ENCODE measurements at regions not wholly inside any gene's neighbourhood (a gene's known extent, or its start where the extent isn't known, plus 50 kb on each side); places are given as distances from the start of the nearest gene placed in this dataset.
"Not testable (repeated sequence)": the region's sequence is repeated elsewhere in the genome, so short reads cannot be mapped to it uniquely, and the experiment has no call there.

DNA sequence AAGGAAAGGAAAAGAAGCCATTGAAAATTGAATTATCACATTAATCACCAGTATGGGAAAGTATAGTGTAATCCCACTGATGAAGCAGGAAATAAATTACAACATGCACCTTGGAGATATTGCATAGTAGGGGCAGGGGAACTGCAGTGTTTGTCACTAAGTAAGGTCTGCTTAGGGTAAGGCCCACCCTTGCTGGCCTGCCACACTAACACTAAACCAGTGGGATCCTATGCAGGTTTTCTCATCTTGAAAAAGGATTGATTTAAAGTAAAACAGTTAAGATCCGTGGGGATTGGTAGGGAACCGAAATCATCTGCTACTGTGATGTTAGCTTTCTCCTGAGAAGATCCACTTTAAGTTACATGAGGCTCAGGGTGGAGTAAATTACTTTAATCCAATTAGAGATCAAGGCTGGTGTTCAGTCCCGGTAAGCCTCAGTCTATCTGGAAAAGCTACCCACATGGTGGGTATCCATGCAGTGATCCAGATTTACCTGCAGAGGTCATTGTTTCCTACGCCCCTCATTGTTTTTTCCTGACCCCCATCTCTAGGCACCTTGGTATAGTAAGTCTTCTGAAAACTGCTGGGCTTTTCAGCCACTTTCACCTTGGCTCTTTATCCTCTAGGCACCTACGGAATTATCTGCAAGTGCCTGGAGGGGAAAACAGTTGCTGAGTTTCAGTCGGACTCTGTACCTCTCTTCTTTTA lies 1014.9 kb upstream of the ATXN8OS start:
- no peak for DNase-seq

DNA sequence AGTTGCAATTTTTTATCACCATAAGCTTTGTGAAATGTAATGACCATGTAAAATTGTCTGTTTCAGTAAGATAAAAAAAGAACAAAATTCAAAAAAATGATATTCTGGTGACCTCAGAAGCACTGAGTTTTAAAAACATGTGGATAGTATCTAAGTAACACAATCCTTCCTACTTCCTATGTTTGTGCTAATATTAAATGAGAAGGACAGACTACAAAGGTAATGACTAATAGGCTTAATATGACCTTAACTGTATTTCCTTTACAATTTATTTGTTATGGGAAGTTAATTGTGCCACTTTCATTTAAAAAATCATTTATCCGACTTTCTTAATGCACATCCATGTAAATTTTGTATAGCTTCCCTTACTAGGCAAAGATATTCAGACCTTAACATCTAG lies 1030.4 kb upstream of the ATXN8OS start:
- no peak for DNase-seq

DNA sequence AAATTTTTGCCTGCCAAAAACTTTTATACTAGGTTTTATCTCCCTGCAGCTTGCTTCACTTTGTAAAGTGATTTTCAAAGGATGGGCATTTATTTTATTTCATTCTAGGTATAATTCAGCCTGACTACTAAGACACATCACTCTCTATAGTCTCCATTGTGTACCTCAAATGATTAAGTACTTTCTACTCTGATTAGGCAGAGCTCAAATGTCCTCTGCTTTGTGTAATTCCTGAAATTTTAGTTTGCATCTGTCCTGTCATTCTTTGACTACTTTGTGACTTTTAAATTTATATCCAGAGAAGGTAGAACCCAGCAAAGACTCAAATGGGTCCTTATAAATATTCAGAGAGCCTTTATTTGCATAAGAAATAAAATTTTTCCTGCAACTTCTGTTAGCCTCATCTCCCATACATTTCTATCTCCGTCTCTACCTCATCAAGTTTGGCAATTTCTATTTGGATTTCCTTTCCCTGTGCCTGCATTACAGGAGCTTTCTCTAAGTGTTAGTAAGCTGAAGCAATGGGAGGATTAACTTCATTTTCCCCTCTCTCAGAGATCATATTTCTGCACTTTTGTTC lies 1038.0 kb upstream of the ATXN8OS start:
- DNase-seq: no peak

DNA sequence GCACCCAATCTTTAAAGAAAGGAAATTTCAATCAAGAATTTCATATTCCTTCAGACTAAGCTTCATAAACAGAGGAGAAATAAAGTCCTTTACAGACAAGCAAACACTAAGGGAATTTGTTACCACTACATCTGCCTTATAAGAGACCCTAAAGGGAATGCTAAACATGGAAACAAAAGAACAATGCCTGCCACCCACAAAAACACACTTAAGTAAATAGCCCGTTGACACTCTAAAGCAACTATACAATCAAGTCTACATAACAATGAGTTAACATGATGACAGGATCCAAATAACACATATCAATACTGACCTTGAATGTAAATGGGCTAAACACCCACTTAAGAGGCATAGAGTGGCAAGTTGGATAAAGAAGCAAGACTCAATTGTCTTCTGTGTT lies 1056.9 kb upstream of the ATXN8OS start:
- no peak for DNase-seq

DNA sequence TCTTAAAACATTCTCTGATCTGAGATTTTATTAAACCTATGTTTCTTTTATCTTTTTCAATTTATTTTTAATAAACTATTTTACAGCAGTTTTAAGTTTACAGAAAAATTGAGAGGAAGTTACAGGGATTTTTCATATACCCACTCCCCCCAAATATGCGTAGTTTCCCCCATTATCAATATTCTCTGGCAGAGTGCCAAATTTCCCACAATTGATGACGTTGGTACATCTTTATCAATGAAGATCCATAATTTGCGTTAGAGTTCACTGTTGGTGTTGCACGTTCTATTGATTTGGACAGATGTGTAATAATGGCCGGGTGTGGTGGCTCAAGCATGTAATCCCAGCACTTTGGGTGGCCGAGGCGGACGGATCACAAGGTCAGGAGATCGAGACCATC lies 1063.0 kb upstream of the ATXN8OS start:
- DNase-seq: no peak

DNA sequence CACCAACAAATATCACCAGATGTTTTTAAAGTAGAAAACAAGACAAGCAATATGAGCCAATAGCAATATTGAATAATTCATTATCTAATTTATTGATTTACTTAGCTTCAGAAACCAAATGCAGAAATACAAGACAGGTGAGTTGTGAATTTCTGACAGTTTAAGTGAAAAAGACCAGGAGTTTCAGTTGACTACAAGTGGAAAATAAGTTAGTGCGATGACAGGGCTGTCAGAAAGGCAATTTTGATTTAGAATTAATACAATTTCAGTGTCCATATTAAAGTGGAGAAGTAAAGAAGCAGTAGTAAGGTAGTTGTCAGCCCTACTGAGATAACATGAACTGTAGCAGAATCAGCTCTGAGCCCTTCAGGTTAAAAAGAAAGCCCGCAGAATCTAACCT lies 1066.7 kb upstream of the ATXN8OS start:
- no peak for DNase-seq

DNA sequence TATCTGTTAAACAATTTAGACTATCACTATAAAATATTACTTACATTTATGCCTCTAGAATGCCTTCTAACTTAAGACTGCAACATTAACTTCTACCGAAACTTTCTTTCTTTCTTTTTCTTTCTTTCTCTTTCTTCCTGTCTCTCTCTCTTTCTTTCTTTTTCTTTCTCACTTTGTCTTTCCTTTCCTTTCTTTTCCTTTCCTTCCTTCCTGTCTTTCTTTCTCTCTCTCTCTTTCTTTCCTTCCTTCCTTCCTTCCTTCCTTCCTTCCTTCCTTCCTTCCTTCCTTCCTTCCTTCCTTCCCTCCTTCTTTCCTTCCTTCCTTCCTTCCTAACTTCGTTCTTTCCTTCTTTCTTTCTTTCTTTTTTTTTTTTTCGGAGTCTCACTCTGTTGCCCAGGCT lies 1071.9 kb upstream of the ATXN8OS start:
- DNase-seq: no peak

DNA sequence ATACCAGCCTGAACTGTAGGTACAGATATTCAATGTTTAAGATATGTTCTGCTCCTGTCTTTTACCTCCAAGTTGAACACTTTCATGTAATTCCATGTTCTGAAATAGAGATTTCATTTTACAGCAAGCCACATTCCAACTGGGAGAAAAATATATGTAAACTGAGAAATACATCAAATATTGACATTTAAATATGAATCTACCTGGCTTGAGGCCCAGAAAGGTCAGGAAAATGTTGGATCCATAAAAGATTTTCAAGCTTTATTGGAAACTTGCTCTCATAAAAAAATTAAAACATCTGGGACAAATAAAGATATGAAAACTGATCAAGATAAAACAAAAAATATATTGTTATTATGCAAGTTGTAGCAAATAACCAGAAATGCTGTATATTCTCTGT lies 1078.7 kb upstream of the ATXN8OS start:
- peak; percentile 42 for DNase-seq

DNA sequence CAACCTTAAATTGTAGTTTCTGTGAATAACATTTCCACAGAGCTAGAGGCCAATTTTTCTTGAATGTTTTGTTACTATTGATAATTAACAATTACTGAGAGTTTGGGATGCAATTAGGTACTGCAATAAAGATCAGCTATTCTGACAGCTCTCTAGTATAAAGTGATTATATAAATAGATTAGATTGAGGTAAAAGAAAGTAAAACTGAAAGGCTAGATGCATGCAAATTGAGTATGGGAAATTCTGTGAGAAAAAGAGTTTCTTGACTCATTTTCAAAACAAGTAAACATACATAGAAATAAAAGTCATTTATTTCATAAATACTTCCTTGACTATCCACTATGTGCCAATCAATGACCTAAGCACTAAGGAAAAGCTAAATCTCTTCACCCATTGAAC lies 1087.5 kb upstream of the ATXN8OS start:
- no peak for DNase-seq

DNA sequence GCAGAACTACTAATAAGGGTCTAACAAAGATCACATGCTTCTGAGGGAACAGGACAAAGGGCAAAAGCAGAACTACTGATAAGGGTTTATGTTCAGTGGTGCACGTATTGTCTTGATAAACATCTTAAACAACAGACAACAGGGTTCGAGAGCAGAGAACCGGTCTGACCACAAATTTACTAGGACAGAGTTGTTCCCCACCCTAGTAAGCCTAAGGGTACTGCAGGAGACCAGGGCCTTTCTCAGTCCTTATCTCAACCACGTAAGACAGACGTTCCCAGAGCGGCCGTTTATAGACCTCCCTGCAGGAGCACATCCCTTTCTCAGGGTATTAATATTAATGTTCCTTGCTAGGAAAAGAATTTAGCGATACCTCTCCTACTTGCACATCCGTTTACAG lies 1089.5 kb upstream of the ATXN8OS start:
- DNase-seq: not testable (repeated sequence)

DNA sequence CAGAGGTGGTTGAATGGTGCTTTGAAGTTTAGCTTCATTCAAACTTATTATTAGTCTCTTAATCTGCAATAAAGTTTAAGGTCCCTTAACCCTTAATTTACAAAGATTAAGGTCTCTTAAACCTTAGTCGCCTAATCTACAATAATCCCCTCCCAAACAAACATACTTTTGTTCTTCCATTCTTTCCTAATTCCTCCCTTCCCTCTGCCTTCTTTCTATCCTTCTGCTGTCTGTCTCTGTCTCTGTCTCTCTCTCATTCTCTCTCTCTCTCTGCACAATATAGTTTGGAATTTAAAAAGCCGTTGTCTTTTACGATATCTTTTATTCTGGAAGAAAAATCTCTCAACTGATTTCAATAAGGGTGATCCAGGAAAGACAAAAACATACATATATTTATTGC lies 1096.8 kb upstream of the ATXN8OS start:
- DNase-seq: no peak

DNA sequence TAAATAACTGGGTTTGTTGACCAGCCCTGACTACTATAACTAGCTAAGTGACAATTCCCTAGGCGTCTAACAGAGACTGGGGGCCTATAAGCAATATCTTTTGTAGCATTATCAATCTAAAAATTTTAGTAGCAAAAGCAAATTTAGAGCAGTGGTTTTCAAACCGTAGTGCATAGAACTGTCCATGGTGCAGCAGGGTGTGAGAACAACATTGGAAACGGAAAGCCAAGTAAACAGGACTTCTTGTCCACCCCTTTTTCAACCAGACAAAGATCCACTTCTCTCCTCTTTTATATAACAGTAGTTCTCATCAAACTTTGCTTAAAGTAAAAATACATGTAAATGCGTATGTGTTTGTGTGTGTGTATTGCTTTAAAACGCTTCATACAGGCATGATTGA lies 1099.1 kb upstream of the ATXN8OS start:
- no peak for DNase-seq

DNA sequence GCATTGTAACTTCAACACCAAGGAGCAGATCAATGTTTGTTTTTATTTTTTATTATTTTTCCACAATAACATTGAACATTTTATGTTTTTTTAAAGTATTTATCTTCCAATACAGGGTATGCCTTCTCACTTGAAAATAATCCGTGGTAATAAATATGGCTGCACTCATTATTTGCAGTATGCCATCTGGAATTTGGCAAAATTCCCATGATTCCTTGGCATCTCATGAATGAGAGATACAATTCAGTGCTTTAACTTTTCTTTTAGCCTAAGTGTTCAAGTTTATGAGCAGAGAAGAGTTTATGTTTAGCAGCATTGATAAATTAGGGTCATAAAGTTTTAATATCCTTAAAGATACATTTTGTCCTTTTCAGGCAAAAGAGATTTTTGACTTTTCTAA lies 1109.6 kb upstream of the ATXN8OS start:
- no peak for DNase-seq

DNA sequence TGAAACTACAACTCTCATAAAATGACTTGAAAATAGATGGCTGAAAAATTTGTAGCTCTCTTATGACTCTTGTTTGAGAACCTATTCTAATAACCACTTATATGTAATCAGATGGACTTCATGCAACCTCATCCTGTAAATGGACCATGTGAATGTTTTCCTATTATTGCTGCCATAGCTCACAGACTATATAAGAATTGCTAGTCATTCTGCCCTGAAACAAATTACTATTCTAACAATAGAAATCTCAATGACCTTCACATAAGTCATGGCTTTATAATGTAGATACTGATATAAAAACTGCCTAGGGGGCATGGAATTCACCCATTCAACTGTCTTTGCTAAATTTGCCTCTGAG lies 1111.0 kb upstream of the ATXN8OS start:
- no peak for DNase-seq

DNA sequence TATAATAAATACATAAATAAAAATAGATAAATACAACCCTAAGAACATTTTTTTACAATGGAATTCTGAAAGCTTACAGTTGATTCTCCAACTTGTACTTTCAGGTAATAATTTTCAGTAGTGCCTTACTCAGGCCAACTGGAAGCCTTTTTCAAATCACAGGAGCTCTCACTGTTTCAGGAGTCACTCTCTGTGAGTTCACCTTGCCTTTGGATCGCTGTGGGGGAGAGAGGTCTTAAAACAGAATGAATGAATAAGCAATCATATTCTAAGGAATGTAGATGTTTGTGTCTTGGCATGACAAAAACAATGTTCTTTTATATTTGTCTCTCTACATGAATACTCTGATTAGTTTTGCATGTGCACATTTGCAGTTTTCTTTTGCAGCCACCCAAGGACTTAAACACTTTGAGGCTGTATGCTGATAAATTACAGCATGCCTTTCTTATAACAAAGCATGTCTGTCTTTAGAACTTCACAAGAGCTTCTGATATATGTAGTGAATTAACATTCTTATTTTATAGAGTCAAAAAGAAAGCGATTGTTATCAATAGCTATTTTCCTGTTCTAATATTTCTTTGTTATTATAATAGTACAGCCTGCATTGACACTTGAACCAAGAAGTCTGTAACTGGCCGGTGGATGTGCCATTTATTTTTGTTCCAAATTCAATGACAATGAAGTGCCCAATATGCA lies 1111.5 kb upstream of the ATXN8OS start:
- no peak for DNase-seq

DNA sequence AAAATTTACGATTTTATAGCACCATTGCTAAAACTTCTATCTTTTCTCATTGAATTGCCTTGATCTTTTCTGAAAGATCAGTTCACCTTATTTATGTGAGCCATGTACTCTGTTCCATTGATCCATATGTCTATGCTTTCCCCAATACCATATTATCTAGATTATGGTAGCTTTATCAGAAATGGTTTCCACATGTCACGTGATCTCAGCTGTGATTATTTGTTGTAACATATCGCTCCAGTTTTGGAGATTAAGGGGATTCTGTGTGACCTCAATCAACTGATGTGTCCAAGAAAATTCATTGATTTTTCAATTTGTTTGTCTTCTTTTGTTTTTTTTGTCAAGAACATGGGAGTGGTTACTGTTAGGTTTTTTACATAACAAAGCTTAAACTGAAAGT lies 1114.5 kb upstream of the ATXN8OS start:
- DNase-seq: no peak

DNA sequence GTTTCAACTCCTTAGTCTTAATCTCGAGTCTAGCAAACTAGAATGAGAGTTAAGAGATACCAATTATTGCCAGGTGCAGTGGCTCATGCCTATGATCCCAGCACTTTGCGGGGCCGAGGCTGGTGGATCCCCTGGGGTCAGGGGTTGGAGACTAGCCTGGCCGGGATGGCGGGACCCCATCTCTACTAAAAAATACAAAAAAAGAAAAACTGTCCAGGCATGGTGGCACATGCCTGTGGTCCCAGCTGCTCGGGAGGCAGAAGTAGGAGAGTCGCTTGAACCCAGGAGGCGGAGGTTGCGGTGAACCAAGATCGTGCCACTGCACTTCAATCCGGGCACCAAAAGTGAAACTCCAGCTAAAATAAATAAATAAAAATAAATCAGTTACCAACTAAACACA lies 1119.5 kb upstream of the ATXN8OS start:
- DNase-seq: no peak

DNA sequence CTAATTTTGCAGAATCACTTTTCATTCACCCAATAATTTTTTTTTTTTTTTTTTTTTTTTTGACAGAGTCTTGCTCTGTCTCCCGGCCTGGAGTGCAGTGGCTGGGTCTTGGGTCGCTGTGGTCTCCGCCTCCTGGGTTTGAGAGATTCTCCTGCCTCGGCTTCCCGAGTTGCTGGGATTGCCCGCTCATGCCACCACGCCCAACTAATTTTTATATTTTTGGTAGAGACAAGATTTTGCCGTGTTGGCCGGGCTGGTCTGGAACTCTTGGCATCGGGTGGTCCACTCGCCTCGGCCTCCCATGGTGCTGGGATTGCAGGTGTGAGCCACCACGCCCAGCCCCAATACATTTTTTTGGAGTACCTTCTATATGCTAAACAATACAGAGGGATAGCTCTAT lies 1120.0 kb upstream of the ATXN8OS start:
- no peak for DNase-seq

DNA sequence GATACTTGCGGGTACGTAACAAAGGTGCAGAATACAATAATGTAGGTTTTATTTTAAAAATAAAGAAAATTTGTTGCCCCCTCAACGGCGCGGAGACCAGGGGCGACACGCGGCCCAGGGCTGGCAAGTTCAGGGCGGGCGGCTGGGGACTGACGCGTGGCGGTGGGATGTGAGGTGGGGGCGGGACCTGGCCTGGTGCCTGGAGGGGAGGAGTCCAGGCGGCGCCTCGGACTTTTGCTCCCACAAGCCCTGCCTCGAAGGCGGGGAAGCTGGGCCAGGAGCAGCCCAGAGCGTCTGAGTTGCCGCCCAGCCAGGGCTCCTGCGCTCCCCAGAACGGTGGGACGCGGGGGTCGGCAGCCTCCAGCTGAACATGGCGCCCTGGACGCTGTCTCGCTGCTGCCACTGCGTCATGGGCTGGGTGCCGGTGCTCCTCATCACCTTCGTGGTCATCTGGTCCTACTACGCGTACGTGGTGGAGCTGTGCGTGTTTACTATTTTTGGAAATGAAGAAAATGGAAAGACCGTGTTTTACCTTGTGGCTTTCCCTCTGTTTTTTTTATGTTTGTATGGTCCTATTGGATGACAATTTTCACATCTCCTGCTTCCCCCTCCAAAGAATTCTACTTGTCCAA lies 1122.8 kb upstream of the ATXN8OS start:
- no peak for DNase-seq

DNA sequence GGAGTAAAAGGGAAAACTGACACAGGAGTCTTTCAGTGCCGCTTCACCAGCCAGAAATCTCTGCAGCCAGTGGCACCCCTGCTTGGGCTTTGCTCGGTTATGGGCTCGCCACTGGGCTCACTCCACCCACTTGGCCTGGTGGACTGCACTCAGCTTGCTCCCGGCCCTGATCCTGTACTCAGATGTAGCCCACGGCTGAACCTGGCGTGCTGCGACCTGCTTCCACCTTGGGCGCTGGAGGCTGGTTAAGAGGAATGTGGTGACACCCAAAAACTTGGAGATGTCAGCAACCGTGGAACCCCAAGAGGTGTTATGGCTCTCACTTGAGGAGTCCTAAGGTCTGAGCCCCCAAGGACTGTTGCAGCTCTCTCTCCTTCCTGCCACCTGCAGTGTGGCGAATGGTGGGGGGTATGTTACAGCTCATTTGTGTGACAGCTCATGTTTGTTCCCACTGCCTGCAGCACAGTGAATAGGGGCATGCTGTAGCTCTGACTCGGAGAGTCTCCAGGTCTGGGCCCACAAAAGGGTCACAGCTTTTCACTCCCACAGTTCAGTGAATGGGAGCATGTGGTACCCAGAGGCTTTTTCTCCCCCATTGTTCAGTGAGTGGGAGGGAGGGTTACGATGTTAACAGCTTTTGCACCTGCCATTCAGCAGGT lies 1124.5 kb upstream of the ATXN8OS start:
- DNase-seq: no peak

DNA sequence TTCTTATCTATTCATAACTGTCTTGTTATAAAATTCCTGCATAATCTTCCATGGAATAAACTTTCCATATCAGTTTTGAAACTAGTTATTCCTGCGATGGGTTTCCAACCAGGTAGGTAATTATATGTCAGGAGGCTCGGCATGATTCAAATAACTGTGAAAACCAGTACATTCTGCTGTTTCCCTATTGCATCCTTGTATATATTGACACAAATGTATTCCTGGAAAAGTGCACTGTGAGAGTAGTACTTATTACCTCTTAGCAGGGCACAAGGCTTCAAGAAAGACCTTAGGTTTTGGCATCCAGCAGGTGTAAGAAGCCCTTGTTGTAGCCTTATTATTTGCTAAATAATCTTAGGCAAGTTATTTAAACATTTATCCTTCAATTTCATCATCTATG lies 1131.3 kb upstream of the ATXN8OS start:
- DNase-seq: no peak

DNA sequence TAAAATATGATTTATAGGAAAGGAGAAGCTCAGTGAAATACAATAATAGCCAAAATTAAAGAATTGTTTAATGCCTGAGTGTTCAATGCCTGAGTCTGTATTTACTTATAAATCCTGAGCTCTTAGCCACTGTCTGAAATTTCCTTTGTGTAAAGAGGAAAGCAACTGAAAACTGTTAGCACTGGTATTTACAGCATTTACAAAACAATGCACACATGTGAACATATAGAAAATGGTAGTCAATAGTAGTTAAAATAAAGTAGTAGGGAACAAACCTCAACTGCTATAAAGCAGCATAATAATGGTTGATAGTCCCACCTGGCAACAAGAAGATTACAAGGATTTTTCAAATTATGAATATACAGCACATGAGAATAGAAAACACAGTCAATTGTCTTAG lies 1137.1 kb upstream of the ATXN8OS start:
- no peak for DNase-seq

DNA sequence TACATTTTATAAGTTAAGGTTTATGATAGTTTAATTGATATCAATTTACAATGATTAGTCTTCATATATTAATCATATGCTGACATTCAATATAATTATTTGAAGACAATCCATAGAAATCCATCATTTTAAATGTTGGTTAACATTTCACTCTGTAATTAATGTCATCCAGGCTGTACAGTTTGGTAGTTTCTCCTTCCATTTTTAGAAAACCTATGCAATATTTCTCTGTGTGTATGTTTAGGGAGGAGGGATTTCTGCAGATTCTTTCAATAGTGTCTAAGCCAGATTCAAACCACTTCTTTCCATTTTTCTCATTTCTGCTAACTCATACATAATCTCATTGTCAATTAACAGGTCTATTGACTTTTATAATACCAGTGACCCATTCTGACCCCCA lies 1159.0 kb upstream of the ATXN8OS start:
- no peak for DNase-seq

Data from skin of body (tissue), 1 donor.